Skeletal muscle tissue (tissue), 3 donors: ENCODE measurements at regions not wholly inside any gene's neighbourhood (a gene's known extent, or its start where the extent isn't known, plus 50 kb on each side); places are given as distances from the start of the nearest gene placed in this dataset.
"Not testable (repeated sequence)": the region's sequence is repeated elsewhere in the genome, so short reads cannot be mapped to it uniquely, and the experiment has no call there.

ENCODE experiments used
- H3K27ac ChIP-seq: one replicate; pipeline ENCODE4 v1.7.0; 2013; ENCODE audit warnings: mild to moderate bottlenecking, low read depth, low read length, inconsistent platforms
- H3K27me3 ChIP-seq, 3 donors: one replicate each; pipeline ENCODE4 v1.7.0; 2013; ENCODE audit warnings: low read length in 3 of 3; ENCODE audit not compliant: control insufficient read depth in 3 of 3, insufficient read depth in 3 of 3
- H3K36me3 ChIP-seq, 3 donors: one replicate each; pipeline ENCODE4 v1.7.0; 2013; ENCODE audit warnings: low read length in 3 of 3; ENCODE audit not compliant: control insufficient read depth in 3 of 3, insufficient read depth in 3 of 3
- H3K4me1 ChIP-seq, 3 donors: one replicate each; pipeline ENCODE4 v1.7.0; 2013; ENCODE audit warnings: low read length in 3 of 3, mild to moderate bottlenecking in 3 of 3; ENCODE audit not compliant: control insufficient read depth in 3 of 3, insufficient read depth in 3 of 3
- H3K4me3 ChIP-seq, 3 donors: one replicate each; pipeline ENCODE4 v1.7.0; 2013; ENCODE audit warnings: low read length in 3 of 3
- H3K9ac ChIP-seq, 3 donors: one replicate each; pipeline ENCODE4 v1.7.0; 2013; ENCODE audit warnings: low read length in 3 of 3, mild to moderate bottlenecking in 3 of 3, moderate library complexity in 2 of 3, low read depth in 1 of 3
- H3K9me3 ChIP-seq, 3 donors: one replicate each; pipeline ENCODE4 v1.7.0; 2013; ENCODE audit warnings: low read length in 3 of 3; ENCODE audit not compliant: control insufficient read depth in 3 of 3
- donor health status: Osteomylitis.

DNA sequence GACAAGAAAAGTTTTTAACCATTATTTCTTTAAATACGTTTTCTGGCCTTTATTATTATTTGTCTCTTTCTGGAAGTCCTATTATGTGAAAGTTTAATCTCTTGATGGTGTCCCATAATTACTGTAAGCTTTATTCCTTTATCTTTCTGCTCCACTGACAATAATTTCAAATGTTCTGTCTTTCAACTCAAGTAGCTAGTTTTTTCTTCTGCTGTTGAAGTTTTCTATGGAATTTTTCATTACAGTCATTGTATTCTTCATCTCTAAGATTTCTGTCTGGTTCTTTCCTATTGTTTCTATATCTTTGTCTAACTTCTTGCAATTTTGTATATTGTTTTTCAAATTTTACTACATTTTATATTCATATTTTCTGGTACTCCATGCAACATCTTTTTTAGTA, 173.6 kb upstream of the MGAT4C start:
- no peak overlapping the region for H3K9ac ChIP-seq
- no peak overlapping the region for H3K4me3 ChIP-seq
- peaks cover 0 to 3% (median 0%) of the 10 kb centered on the region in 3 donors for H3K9me3 ChIP-seq
- H3K27ac ChIP-seq = no peak overlapping the region
- H3K4me1 ChIP-seq = no peaks in the 10 kb centered on the region
- no peaks in the 10 kb centered on the region for H3K36me3 ChIP-seq
- no peaks in the 10 kb centered on the region for H3K27me3 ChIP-seq

DNA sequence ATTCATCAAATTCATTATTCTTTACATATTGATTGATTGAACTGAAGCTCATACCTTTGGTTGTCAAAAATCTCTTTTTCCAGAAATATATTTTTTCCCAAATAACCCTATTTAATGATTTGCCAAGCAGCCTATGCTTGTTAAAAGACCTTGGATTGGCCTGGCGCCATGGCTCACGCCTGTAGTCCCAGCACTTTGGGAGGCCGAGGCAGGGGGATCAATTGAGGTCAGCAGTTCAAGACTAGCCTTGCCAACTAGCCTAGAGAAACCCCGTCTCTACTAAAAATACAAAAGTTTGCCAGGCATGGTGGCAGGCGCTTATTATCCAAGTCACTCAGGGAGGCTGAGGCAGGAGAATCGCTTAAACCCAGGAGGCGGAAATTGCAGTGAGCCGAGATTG, 165.1 kb upstream of the MGAT4C start:
- no peaks in the 10 kb centered on the region for H3K27me3 ChIP-seq
- no peak overlapping the region for H3K4me3 ChIP-seq
- H3K36me3 ChIP-seq = no peaks in the 10 kb centered on the region
- no peak overlapping the region for H3K27ac ChIP-seq
- no peaks in the 10 kb centered on the region for H3K9me3 ChIP-seq
- H3K4me1 ChIP-seq = no peaks in the 10 kb centered on the region
- no peak overlapping the region for H3K9ac ChIP-seq

GRCh38 chr12:86414201-86414600, 158.0 kb upstream of the MGAT4C start:
- no peaks in the 10 kb centered on the region for H3K27me3 ChIP-seq
- H3K27ac ChIP-seq = no peak overlapping the region
- no peak overlapping the region for H3K4me3 ChIP-seq
- no peak overlapping the region for H3K9ac ChIP-seq
- peaks cover 0 to 2% (median 0%) of the 10 kb centered on the region in 3 donors for H3K9me3 ChIP-seq
- no peaks in the 10 kb centered on the region for H3K4me1 ChIP-seq
- H3K36me3 ChIP-seq = no peaks in the 10 kb centered on the region

DNA sequence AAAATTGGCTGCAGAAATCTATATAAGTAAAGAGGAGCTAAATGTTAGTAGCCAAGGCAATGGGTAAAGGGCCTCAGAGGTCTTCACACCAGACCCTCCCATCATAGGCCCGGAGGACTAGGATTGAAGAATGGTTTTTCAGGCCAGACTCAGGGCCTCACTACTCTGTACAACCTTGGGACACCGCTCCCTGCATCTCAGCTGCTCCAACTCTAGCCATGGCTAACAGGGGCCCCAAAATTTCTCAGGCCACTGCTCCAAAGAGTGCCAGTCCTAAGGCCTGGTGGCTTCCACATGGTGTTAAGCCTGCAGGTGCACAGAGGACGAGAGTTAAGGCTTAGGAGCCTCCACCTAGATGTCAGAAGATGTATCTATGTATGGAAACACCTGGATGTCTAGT, 155.5 kb upstream of the MGAT4C start:
- Histone ChIP-seq H3K27ac (no peak overlapping the region), H3K4me1 (no peaks in the 10 kb centered on the region), H3K9ac (no peak overlapping the region), H3K9me3 (peaks cover 0 to 2% (median 0%) of the 10 kb centered on the region in 3 donors), H3K27me3 (no peaks in the 10 kb centered on the region), H3K4me3 (no peak overlapping the region), H3K36me3 (no peaks in the 10 kb centered on the region)

DNA sequence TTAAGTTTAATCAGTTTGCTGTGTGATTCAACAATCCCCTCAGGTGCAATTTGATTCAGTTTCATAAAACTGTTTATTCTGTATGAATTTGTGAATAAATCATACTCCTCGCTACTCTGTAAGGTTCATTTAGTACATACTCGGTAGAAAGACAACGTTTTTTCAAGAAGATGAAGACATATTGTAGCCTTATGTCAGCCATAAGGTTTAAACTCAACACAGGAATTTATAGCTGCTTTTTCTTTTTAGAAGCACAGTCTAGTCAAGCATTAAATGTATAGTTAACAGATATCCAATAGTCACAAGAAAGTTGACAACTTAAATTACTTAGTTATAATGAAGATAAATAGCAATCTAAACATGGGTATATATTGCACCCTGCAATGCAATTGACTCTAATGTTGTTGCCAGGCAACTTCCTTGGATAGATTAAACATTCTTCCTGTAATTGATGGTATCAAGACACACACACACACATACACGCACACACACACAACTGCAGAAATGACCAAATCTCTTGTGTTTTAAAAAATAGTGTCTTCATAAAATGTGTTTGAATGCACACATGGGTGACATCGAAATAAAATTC, 151.5 kb upstream of the MGAT4C start:
- Histone ChIP-seq H3K36me3 (no peaks in the 10 kb centered on the region), H3K9ac (no peak overlapping the region), H3K9me3 (peaks cover 0 to 2% (median 0%) of the 10 kb centered on the region in 3 donors), H3K27ac (no peak overlapping the region), H3K4me1 (no peaks in the 10 kb centered on the region), H3K4me3 (no peak overlapping the region), H3K27me3 (no peaks in the 10 kb centered on the region)

GRCh38 chr12:86389949-86390348, 133.8 kb upstream of the MGAT4C start:
- H3K4me1 ChIP-seq = no peaks in the 10 kb centered on the region
- H3K9me3 ChIP-seq = no peaks in the 10 kb centered on the region
- no peaks in the 10 kb centered on the region for H3K27me3 ChIP-seq
- H3K36me3 ChIP-seq = no peaks in the 10 kb centered on the region
- no peak overlapping the region for H3K4me3 ChIP-seq
- H3K27ac ChIP-seq = no peak overlapping the region
- no peak overlapping the region for H3K9ac ChIP-seq

DNA sequence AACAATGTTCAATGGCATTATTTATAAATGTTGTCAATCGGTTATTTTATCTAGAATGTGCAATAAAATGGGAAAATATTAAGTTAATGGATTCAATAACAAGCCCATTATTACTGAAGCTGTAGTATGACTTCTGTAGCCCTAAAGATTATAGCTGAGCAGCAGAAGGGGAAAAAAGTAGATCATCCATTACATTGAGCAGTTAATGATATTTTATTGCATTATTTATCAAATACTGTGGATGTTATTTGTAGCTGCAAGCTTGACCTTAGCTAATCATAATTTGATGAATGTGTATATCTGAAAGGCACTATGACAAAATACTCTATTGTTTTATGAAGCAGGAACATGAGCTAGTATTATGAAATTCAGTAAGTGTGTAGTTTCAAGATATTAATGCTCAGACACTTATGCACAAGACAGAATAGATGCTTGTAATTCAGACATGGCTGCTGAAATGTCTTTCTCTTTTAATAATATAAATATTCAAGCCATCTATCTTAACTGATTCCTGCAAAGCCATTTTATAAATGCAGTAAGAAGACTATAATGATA, 131.5 kb upstream of the MGAT4C start:
- Histone ChIP-seq H3K4me3 (no peak overlapping the region), H3K9me3 (no peaks in the 10 kb centered on the region), H3K27ac (no peak overlapping the region), H3K36me3 (no peaks in the 10 kb centered on the region), H3K9ac (no peak overlapping the region), H3K27me3 (no peaks in the 10 kb centered on the region), H3K4me1 (no peaks in the 10 kb centered on the region)

- not testable (repeated sequence) for H3K4me3 ChIP-seq, H3K9ac ChIP-seq, H3K27ac ChIP-seq, H3K36me3 ChIP-seq, H3K9me3 ChIP-seq, H3K27me3 ChIP-seq, H3K4me1 ChIP-seq
Observed at GRCh38 chr12:86383759-86384158, 127.6 kb upstream of the MGAT4C start.

DNA sequence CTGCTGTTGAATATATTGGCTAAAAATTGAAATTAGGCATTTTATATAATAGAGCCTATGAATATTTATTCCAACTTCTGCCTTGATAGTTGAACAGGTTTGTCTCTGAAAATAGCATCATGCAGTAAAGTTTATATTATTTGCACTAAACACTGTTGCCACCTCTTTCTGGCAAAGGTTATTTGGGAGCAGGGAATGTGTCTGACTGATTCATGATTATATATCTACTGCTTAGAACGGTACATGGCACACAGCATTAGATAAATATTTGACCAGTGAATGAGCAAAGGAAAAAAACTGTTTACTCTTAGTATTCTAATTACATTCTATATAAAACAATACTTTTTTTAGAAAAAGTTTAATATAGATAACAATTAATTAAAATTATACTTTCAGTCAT, 123.1 kb upstream of the MGAT4C start:
- Histone ChIP-seq H3K36me3 (no peaks in the 10 kb centered on the region), H3K27ac (no peak overlapping the region), H3K27me3 (no peaks in the 10 kb centered on the region), H3K4me3 (no peak overlapping the region), H3K9ac (no peak overlapping the region), H3K4me1 (no peaks in the 10 kb centered on the region), H3K9me3 (no peaks in the 10 kb centered on the region)

DNA sequence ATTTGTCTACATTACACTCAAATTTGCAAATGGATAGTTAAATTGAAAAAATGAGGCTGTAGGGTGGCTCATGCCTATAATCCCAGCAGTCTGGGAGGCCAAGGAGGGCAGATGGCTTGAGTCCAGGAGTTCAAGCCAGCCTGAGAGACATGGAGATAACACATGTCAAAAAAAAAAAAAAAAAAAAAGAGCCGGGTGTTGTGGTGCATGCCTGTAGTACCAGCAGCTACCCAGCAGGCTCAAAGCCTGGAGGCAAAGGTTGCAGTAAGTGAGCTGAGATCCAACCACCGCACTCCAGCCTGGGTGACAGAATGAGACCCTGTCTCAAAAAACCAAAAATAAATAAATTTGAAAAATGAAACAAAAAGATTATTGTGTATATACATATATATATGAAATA, 119.9 kb upstream of the MGAT4C start:
- no peak overlapping the region for H3K4me3 ChIP-seq
- H3K27me3 ChIP-seq = no peaks in the 10 kb centered on the region
- H3K36me3 ChIP-seq = no peaks in the 10 kb centered on the region
- H3K4me1 ChIP-seq = no peaks in the 10 kb centered on the region
- H3K9ac ChIP-seq = no peak overlapping the region
- H3K27ac ChIP-seq = no peak overlapping the region
- H3K9me3 ChIP-seq = no peaks in the 10 kb centered on the region
